ENCODE measurements at regions not wholly inside any gene's neighbourhood (a gene's known extent, or its start where the extent isn't known, plus 50 kb on each side); places are given as distances from the start of the nearest gene placed in this dataset.

GRCh38 chr5:34599471-34600117, 56.5 kb upstream of the RAI14 start:
- DNase-seq, result no peak
- H3K27ac Mint-ChIP-seq, result no peak overlapping the region

GRCh38 chr5:34600118-34600493, 56.0 kb upstream of the RAI14 start:
- H3K27ac Mint-ChIP-seq, result no peak overlapping the region
- no peaks in the 10 kb centered on the region for H3K9me3 Mint-ChIP-seq
- H3K27me3 Mint-ChIP-seq, result peaks cover 10% of the 10 kb centered on the region
- H3K4me1 Mint-ChIP-seq (ENCODE audit: low read depth), result peaks cover 11% of the 10 kb centered on the region
- no peak for DNase-seq
- H3K36me3 Mint-ChIP-seq (ENCODE audit: low read depth), result no peaks in the 10 kb centered on the region
- no peak overlapping the region for H3K4me3 Mint-ChIP-seq

More at GRCh38 chr5:34599471-34600117, 56.5 kb upstream of the RAI14 start:
- Mint-ChIP-seq H3K4me1 (ENCODE audit: low read depth) (peaks cover 11% of the 10 kb centered on the region), H3K27me3 (peaks cover 10% of the 10 kb centered on the region), H3K36me3 (ENCODE audit: low read depth) (no peaks in the 10 kb centered on the region), H3K9me3 (no peaks in the 10 kb centered on the region), H3K4me3 (no peak overlapping the region)

- Mint-ChIP-seq H3K36me3 (ENCODE audit: low read depth) (no peaks in the 10 kb centered on the region), H3K27ac (no peak overlapping the region), H3K27me3 (peaks cover 10% of the 10 kb centered on the region), H3K4me3 (no peak overlapping the region), H3K4me1 (ENCODE audit: low read depth) (peaks cover 5% of the 10 kb centered on the region), H3K9me3 (no peaks in the 10 kb centered on the region)
- DNase-seq, result no peak
Measured at GRCh38 chr5:34603378-34603777, 52.8 kb upstream of the RAI14 start.

GRCh38 chr5:34604119-34604675, 51.9 kb upstream of the RAI14 start:
- H3K4me1 Mint-ChIP-seq (ENCODE audit: low read depth), result no peaks in the 10 kb centered on the region
- H3K36me3 Mint-ChIP-seq (ENCODE audit: low read depth), result no peaks in the 10 kb centered on the region
- no peak for DNase-seq
- H3K27me3 Mint-ChIP-seq, result peaks cover 10% of the 10 kb centered on the region
- no peaks in the 10 kb centered on the region for H3K9me3 Mint-ChIP-seq
- no peak overlapping the region for H3K27ac Mint-ChIP-seq
- H3K4me3 Mint-ChIP-seq, result no peak overlapping the region

- DNase-seq, result no peak
- H3K27me3 Mint-ChIP-seq, result peaks cover 15% of the 10 kb centered on the region
- no peak overlapping the region for H3K4me3 Mint-ChIP-seq
- no peak overlapping the region for H3K27ac Mint-ChIP-seq
- no peaks in the 10 kb centered on the region for H3K4me1 Mint-ChIP-seq (ENCODE audit: low read depth)
- no peaks in the 10 kb centered on the region for H3K36me3 Mint-ChIP-seq (ENCODE audit: low read depth)
- H3K9me3 Mint-ChIP-seq, result no peaks in the 10 kb centered on the region
Measured at GRCh38 chr5:34606101-34606500, 50.0 kb upstream of the RAI14 start.
